OCI-LY7 (cell line): ENCODE measurements at regions not wholly inside any gene's neighbourhood (a gene's known extent, or its start where the extent isn't known, plus 50 kb on each side); places are given as distances from the start of the nearest gene placed in this dataset.

Experiments
- BruUV-seq: library from RNA; stranded (reverse); fragments of 400-500 nt; replicated peaks from 2 replicates; lab custom pipeline; 2021; lab: Mats Ljungman, UMichigan
- CTCF ChIA-PET: fragments of 300-600 bp; sonication (Branson Sonifier 250); formaldehyde crosslinking; loops from one replicate; lab custom pipeline; 2022; ENCODE audit warnings: antibody characterized with exemption; ENCODE audit not compliant: unreplicated experiment; lab: Charles Lee
- POLR2A ChIA-PET: fragments of 300-600 bp; sonication (Branson Sonifier 250); formaldehyde crosslinking; loops from one replicate; lab custom pipeline; 2022; ENCODE audit warnings: antibody characterized with exemption; lab: Charles Lee
- DNase-seq: peaks from one replicate; pipeline ENCODE4 v3.0.0-alpha.2; 2015; ENCODE audit warnings: low spot score
- H2AFZ ChIP-seq: fragments of 200-600 bp; sonication (generic), shearing (Covaris generic); 2 replicates; pipeline ENCODE4 v1.6.1; 2014; ENCODE audit warnings: mild to moderate bottlenecking, antibody characterized with exemption, low read length, moderate library complexity
- H3K27ac ChIP-seq: fragments of 200-600 bp; sonication (generic); 2 replicates; pipeline ENCODE4 v1.5.1; 2014; ENCODE audit warnings: mixed run types, low read depth, mild to moderate bottlenecking, moderate library complexity, low read length, inconsistent platforms; ENCODE audit not compliant: poor library complexity, severe bottlenecking
- H3K36me3 ChIP-seq: fragments of 200-600 bp; sonication (generic); 2 replicates; pipeline ENCODE4 v1.6.1; 2014; ENCODE audit warnings: mild to moderate bottlenecking, antibody characterized with exemption, low read length, moderate library complexity, mixed read lengths; ENCODE audit not compliant: insufficient read depth
- H3K4me1 ChIP-seq: fragments of 200-600 bp; sonication (generic); 2 replicates; pipeline ENCODE4 v1.5.1; 2014; ENCODE audit warnings: mild to moderate bottlenecking, low read length; ENCODE audit not compliant: insufficient read depth, poor library complexity, severe bottlenecking
- H3K4me2 ChIP-seq: fragments of 200-600 bp; sonication (generic); 2 replicates; pipeline ENCODE4 v1.6.1; 2014; ENCODE audit warnings: mild to moderate bottlenecking, low read length
- H3K4me3 ChIP-seq: fragments of 200-600 bp; sonication (generic); 2 replicates; pipeline ENCODE4 v1.5.1; 2014; ENCODE audit warnings: mild to moderate bottlenecking, low read depth, low read length; ENCODE audit not compliant: poor library complexity, severe bottlenecking
- H3K79me2 ChIP-seq: fragments of 200-600 bp; sonication (generic); 2 replicates; pipeline ENCODE4 v1.6.1; 2016; ENCODE audit warnings: low read depth, mild to moderate bottlenecking, low read length, moderate library complexity, mixed read lengths; ENCODE audit not compliant: insufficient read depth
- H3K9me2 ChIP-seq: fragments of 200-600 bp; sonication (generic); 2 replicates; pipeline ENCODE4 v1.6.1; 2016; ENCODE audit warnings: mild to moderate bottlenecking, low read length, mixed read lengths; ENCODE audit not compliant: insufficient read depth
- H3K9me3 ChIP-seq: fragments of 200-600 bp; sonication (generic); 2 replicates; pipeline ENCODE4 v1.6.1; 2014; ENCODE audit warnings: mild to moderate bottlenecking, mixed run types, low read length, mixed read lengths
- H4K20me1 ChIP-seq: fragments of 200-600 bp; sonication (generic); 2 replicates; pipeline ENCODE4 v1.6.1; 2014; ENCODE audit warnings: mild to moderate bottlenecking, antibody characterized with exemption, low read length, moderate library complexity, mixed read lengths; ENCODE audit not compliant: insufficient read depth
- EZH2phosphoT487 ChIP-seq: fragments of 200-600 bp; sonication (generic); IDR thresholded peaks from 2 replicates; pipeline ENCODE4 v1.6.1; 2018; ENCODE audit warnings: low read depth, borderline replicate concordance, mild to moderate bottlenecking, mixed run types, antibody characterized with exemption, low read length, moderate library complexity, mixed read lengths
- intact Hi-C: fragments of 100-400 bp; cut with micrococcal nuclease; formaldehyde crosslinking; loops from one replicate; pipeline ENCODE4 v1.10.0; 2022; ENCODE audit not compliant: unreplicated experiment
- TF ChIP-seq, protein P1 (sequence below): fragments of 200-600 bp; sonication (generic); conservative IDR thresholded peaks from 2 replicates; pipeline ENCODE4 v1.5.1; 2014; ENCODE audit warnings: mild to moderate bottlenecking, antibody characterized with exemption, low read length, moderate library complexity, mixed read lengths

DNA sequence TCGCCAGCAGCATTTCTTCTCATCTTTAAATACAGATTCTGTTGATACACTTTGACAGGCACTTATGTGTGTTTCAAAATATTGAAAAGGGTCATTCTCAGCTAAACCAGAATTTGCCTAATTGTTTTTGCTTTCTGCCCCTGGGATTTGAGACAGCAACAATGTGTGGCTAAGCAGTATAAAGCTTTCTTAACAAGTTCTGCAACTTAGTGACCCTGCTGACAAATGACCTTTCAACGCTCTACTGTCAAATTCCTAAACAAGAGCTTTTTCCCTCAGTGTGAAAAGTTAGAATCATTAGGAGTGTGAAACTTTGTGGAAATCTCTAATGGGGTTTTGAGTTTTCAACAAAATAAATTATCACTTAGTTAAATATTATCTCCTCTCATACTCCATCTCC lies 414.6 kb downstream of the RFPL4B start:
- no peak for TF ChIP-seq EZH2phosphoT487
- TF ChIP-seq, protein P1, sequence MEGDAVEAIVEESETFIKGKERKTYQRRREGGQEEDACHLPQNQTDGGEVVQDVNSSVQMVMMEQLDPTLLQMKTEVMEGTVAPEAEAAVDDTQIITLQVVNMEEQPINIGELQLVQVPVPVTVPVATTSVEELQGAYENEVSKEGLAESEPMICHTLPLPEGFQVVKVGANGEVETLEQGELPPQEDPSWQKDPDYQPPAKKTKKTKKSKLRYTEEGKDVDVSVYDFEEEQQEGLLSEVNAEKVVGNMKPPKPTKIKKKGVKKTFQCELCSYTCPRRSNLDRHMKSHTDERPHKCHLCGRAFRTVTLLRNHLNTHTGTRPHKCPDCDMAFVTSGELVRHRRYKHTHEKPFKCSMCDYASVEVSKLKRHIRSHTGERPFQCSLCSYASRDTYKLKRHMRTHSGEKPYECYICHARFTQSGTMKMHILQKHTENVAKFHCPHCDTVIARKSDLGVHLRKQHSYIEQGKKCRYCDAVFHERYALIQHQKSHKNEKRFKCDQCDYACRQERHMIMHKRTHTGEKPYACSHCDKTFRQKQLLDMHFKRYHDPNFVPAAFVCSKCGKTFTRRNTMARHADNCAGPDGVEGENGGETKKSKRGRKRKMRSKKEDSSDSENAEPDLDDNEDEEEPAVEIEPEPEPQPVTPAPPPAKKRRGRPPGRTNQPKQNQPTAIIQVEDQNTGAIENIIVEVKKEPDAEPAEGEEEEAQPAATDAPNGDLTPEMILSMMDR, result no peak
- no peak for DNase-seq
- Histone ChIP-seq H3K4me2 (no peak overlapping the region), H3K4me3 (no peak overlapping the region), H4K20me1 (no peaks in the 10 kb centered on the region), H3K9me2 (no peaks in the 10 kb centered on the region), H3K79me2 (no peaks in the 10 kb centered on the region), H2AFZ (no peak overlapping the region), H3K4me1 (no peaks in the 10 kb centered on the region), H3K9me3 (no peaks in the 10 kb centered on the region), H3K36me3 (no peaks in the 10 kb centered on the region), H3K27ac (no peak overlapping the region)
- BruUV-seq, result no TSS peak
- intact Hi-C loops, result no loop called here
- ChIA-PET POLR2A (interaction anchor here (0.5 to 1.2 kb wide), 2 partner anchors 368 to 506 kb away, joined by 3 read pairs; no protein-coding TSS in a partner anchor), CTCF (no interaction called here)

DNA sequence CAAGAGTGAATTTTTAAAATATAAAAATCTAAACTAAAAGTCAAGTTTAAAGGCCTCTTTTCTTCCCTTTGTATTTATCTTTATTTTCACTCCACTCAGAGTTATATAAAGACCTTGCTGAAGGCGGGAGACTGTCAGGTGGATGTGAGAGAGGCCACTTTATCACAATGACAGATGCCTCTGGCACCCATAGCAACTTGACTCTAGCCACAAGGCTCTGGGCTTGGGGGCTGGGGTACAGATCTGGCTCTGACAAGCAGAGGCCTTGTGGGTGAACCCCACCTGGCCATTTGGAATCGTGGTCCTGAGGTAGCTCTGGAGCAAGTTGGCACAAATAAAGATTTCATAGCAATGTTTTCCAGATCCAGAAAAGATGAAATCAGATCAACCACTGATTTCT lies 417.2 kb downstream of the RFPL4B start:
- intact Hi-C loops, result no loop called here
- H3K9me3 ChIP-seq, result no peaks in the 10 kb centered on the region
- no peaks in the 10 kb centered on the region for H4K20me1 ChIP-seq
- ChIA-PET POLR2A (no interaction called here), CTCF (no interaction called here)
- no peaks in the 10 kb centered on the region for H3K4me1 ChIP-seq
- H3K4me3 ChIP-seq, result no peak overlapping the region
- DNase-seq, result no peak
- TF ChIP-seq EZH2phosphoT487, result no peak
- TF ChIP-seq, protein P1, result no peak
- H3K9me2 ChIP-seq, result no peaks in the 10 kb centered on the region
- no peaks in the 10 kb centered on the region for H3K36me3 ChIP-seq
- no peaks in the 10 kb centered on the region for H3K79me2 ChIP-seq
- H3K4me2 ChIP-seq, result no peak overlapping the region
- H2AFZ ChIP-seq, result no peak overlapping the region
- BruUV-seq, result no TSS peak
- no peak overlapping the region for H3K27ac ChIP-seq

DNA sequence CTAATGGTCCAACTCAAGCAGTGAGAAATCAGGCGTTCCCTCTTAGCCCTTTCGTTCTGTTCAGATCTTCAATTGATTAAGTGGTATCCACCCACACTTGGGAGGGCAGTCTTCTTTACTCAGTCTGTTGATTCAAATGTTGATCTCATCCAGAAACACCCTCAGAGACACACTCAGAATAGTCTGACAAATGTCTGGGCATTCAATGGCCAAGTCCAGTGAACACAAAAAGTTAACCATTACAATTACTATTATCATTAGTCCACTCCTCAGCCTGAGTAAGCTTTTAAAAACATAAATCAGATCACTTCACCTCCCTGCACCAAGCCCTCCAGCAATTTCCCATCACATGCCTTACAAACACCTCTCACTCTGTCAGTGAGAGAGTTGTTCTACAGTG lies 423.2 kb downstream of the RFPL4B start:
- ChIA-PET POLR2A (no interaction called here), CTCF (no interaction called here)
- H3K4me2 ChIP-seq, result no peak overlapping the region
- intact Hi-C loops, result no loop called here
- H3K4me1 ChIP-seq, result no peaks in the 10 kb centered on the region
- no peaks in the 10 kb centered on the region for H4K20me1 ChIP-seq
- H2AFZ ChIP-seq, result no peak overlapping the region
- H3K4me3 ChIP-seq, result no peak overlapping the region
- TF ChIP-seq EZH2phosphoT487, result no peak
- DNase-seq, result no peak
- H3K9me2 ChIP-seq, result no peaks in the 10 kb centered on the region
- no TSS peak for BruUV-seq
- no peak overlapping the region for H3K27ac ChIP-seq
- no peaks in the 10 kb centered on the region for H3K79me2 ChIP-seq
- H3K36me3 ChIP-seq, result no peaks in the 10 kb centered on the region
- no peaks in the 10 kb centered on the region for H3K9me3 ChIP-seq
